IPS-15b (cell line): ENCODE measurements at regions not wholly inside any gene's neighbourhood (a gene's known extent, or its start where the extent isn't known, plus 50 kb on each side); places are given as distances from the start of the nearest gene placed in this dataset.
"Not testable (repeated sequence)": the region's sequence is repeated elsewhere in the genome, so short reads cannot be mapped to it uniquely, and the experiment has no call there.

Source experiments
- H3K27me3 ChIP-seq: one replicate; pipeline ENCODE4 v1.6.1; 2013; ENCODE audit warnings: low read length; ENCODE audit not compliant: control insufficient read depth, insufficient read depth
- H3K36me3 ChIP-seq: one replicate; pipeline ENCODE4 v1.6.1; 2013; ENCODE audit warnings: low read length; ENCODE audit not compliant: control insufficient read depth, insufficient read depth
- H3K4me1 ChIP-seq: one replicate; pipeline ENCODE4 v1.6.1; 2013; ENCODE audit warnings: mild to moderate bottlenecking, low read length; ENCODE audit not compliant: control insufficient read depth, insufficient read depth
- H3K4me3 ChIP-seq: one replicate; pipeline ENCODE4 v1.5.1; 2013; ENCODE audit warnings: low read depth, low read length
- H3K9ac ChIP-seq: one replicate; pipeline ENCODE4 v1.6.1; 2013; ENCODE audit warnings: low read depth, mild to moderate bottlenecking, low read length
- H3K9me3 ChIP-seq: one replicate; pipeline ENCODE4 v1.6.1; 2013; ENCODE audit warnings: mild to moderate bottlenecking, low read length; ENCODE audit not compliant: control insufficient read depth, insufficient read depth

DNA sequence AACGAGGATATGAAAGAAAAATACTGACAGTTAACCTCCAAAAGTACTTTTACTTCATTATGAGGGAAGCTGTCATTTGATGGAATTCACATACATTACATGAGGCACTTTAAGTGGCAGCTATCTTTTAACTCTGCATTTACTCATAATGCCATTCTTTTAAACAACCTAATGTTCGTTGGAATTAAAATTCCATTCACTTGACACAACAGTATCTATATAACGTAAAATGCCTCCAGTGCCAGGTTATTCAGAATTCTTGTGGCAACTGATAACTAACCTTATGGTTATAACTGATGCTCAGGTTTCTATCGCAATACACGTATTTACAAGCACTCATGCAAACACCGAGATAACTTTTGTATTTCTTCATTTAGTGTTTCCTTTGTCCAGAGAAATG is 376.9 kb upstream of the GRAMD2B start:
- Histone ChIP-seq H3K9me3 (no peaks in the 10 kb centered on the region), H3K9ac (no peak overlapping the region), H3K4me1 (peaks cover 2% of the 10 kb centered on the region), H3K27me3 (no peaks in the 10 kb centered on the region), H3K4me3 (no peak overlapping the region), H3K36me3 (no peaks in the 10 kb centered on the region)

DNA sequence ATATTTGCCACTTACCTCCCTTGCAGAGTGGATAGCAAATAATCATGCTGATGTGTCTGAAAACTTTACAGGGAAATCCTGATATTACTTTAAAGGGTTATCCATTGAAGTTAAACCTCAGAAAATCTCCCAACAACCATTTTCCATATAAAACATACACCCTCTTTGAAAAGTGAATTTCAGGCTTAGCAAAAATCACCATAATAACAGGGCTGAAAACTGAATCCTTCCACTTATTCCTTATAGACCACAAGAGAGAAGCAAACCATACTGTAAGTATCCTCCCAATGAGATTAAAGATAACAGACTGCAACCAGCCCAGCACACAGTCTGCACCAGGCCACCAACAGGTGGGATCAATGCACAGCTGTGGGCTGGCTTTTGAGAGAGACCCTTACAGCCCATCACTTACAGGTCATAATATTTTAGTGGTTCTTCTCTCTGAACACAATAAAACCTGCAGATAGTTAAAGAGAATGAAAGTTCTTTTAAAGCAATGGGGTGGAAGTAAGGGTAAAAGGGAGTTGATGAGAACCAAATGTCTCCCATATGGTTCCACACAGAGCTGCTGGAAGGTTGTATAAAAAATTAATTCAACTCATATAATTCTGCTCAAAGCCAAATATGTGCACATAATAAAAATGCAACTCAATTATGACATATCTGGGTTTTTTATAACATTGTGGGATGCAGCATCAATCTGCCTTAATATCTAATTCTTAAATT is 376.2 kb upstream of the GRAMD2B start:
- no peaks in the 10 kb centered on the region for H3K36me3 ChIP-seq
- H3K27me3 ChIP-seq: no peaks in the 10 kb centered on the region
- peaks cover 2% of the 10 kb centered on the region for H3K4me1 ChIP-seq
- no peaks in the 10 kb centered on the region for H3K9me3 ChIP-seq
- no peak overlapping the region for H3K4me3 ChIP-seq
- H3K9ac ChIP-seq: no peak overlapping the region

DNA sequence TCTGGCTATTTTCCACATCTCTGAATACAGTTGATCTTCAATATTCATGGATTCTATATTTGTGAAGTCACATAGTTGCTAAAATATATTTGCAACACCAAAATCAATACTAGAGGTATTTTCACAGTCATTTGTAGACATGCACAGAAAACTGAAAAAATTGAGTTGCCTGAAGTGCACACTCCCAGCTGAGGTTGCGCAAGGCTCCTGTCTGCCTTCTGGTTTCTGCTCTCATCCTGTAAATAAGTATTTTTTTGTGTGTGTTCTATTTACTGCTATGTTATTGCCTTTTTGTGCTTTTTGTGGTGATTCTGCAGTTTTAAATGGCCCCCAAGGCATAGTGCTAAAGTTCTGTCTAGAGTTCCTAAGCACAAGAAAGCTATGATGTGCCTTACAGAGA is 371.1 kb upstream of the GRAMD2B start:
- Histone ChIP-seq H3K27me3 (no peaks in the 10 kb centered on the region), H3K4me3 (no peak overlapping the region), H3K4me1 (peaks cover 24% of the 10 kb centered on the region), H3K9ac (no peak overlapping the region), H3K36me3 (no peaks in the 10 kb centered on the region), H3K9me3 (no peaks in the 10 kb centered on the region)

DNA sequence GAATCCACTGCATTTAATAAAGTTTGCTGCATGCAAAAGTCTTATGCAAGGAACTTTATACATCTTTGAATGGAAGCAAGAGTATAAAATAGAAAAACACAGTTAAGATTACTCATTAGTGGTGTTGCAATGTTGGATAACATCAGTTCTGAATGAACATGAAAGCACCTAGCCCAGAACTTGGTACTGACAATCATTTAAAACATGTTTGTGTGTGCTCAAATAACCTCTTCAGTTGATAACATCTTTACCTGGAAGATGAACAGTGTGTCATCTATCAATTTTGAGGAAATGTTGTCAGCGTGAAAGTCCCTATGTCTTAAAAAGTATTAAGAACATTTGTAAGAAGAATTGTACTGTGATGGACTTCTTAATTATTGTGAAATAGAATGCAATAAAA is 370.4 kb upstream of the GRAMD2B start:
- no peaks in the 10 kb centered on the region for H3K36me3 ChIP-seq
- H3K4me3 ChIP-seq: no peak overlapping the region
- no peak overlapping the region for H3K9ac ChIP-seq

DNA sequence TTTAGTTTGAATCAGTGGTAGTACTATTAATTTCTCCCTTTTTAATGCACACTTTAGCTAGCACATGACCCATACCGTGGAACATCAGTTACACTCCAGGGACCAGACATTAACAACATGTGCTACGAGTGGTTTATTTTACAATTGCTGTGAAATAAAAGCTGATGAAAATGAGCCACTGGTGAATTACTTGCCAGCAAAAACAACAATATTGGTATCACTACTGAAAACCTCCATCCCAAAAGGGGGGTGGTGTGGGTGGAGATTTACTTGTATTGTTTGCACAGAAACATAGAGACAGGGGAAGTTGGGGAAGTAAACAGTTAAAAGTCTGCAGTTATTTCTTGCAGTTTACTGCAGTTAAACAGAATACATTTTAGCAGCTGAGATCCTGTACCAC is 369.6 kb upstream of the GRAMD2B start:
- Histone ChIP-seq H3K27me3 (no peaks in the 10 kb centered on the region), H3K4me1 (peaks cover 24% of the 10 kb centered on the region), H3K9ac (no peak overlapping the region)

More for the DNA sequence above, 370.4 kb upstream of the GRAMD2B start:
- Histone ChIP-seq H3K9me3 (no peaks in the 10 kb centered on the region), H3K4me1 (peaks cover 24% of the 10 kb centered on the region), H3K27me3 (no peaks in the 10 kb centered on the region)

DNA sequence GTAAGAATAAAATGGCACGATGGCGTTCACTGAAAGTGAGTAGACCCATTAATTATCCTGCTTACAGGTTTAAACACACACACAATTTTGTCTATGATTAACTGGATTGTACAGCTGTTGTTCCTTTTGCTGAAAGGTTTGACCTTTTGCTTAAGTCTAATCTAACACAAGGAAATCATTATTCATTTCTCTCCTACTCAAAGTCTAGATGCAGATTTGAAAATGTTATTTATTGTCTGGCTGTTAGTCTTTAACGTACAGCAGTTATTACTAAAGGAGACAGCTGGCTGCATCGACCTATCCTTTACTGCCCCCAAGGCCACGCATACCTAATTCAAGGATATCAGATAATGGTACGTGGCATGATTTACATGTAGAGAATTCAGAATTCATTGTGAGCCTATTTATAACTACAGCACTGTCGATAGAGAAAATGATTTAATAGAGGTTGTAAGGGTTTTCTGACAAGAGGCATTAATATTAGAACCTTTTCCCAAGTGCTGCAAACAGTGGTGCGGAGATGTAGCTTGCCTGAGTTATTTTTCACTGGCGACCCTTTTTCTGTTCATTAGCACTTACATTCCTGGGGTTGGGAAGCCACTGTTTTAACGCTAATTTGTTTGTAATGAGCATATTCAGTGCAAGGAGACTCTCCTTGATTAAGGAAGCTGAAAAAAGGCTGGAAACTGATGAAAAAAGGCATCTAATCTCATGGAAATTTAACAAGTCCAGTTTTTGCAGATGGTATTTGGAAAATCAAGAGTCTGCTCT is 368.4 kb upstream of the GRAMD2B start:
- Histone ChIP-seq H3K4me1 (peaks cover 24% of the 10 kb centered on the region), H3K36me3 (no peaks in the 10 kb centered on the region), H3K27me3 (no peaks in the 10 kb centered on the region), H3K4me3 (no peak overlapping the region), H3K9ac (no peak overlapping the region), H3K9me3 (no peaks in the 10 kb centered on the region)

More for the DNA sequence above, 369.6 kb upstream of the GRAMD2B start:
- Histone ChIP-seq H3K4me3 (no peak overlapping the region), H3K36me3 (no peaks in the 10 kb centered on the region), H3K9me3 (no peaks in the 10 kb centered on the region)

DNA sequence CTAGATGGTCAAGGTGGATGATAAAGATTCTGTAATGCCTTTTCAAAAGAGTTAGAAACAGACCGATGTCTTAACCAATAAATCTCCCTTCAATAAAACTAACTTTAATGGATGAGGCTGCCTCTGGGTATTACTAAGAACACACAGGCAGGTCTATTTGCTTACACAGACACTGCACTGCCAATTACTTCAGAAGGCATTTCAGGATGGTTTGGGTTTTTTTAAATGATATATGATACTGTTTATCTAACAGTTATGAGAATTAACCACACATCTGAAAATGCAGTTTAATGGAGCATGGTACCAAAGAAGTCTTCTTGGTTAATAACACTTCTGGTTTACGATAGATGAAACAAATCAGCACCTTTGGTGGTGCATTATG is 367.9 kb upstream of the GRAMD2B start:
- H3K9ac ChIP-seq: no peak overlapping the region
- H3K4me3 ChIP-seq: no peak overlapping the region
- no peaks in the 10 kb centered on the region for H3K9me3 ChIP-seq
- H3K36me3 ChIP-seq: no peaks in the 10 kb centered on the region
- H3K27me3 ChIP-seq: no peaks in the 10 kb centered on the region
- H3K4me1 ChIP-seq: peaks cover 24% of the 10 kb centered on the region

DNA sequence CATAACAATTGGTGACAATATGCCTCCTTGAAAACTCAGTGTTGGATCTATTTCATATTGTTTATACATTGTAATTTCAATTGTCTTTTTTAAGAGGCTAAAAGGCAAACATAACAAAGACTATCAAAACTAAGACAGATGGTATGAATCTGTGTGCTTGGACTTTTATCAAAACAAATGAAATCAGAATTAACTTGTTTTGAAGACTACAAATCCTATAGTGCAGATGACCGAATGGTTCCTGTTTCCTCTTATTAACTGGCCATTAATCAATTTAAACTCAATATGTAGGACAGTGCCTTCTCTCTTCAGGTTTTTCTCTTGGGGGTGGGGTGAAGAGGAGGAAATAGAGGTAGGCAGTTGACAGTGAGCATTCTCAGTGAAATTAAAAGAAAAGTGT is 366.9 kb upstream of the GRAMD2B start:
- Histone ChIP-seq H3K9me3 (no peaks in the 10 kb centered on the region), H3K36me3 (no peaks in the 10 kb centered on the region), H3K4me1 (peaks cover 24% of the 10 kb centered on the region), H3K27me3 (no peaks in the 10 kb centered on the region), H3K9ac (no peak overlapping the region), H3K4me3 (no peak overlapping the region)

DNA sequence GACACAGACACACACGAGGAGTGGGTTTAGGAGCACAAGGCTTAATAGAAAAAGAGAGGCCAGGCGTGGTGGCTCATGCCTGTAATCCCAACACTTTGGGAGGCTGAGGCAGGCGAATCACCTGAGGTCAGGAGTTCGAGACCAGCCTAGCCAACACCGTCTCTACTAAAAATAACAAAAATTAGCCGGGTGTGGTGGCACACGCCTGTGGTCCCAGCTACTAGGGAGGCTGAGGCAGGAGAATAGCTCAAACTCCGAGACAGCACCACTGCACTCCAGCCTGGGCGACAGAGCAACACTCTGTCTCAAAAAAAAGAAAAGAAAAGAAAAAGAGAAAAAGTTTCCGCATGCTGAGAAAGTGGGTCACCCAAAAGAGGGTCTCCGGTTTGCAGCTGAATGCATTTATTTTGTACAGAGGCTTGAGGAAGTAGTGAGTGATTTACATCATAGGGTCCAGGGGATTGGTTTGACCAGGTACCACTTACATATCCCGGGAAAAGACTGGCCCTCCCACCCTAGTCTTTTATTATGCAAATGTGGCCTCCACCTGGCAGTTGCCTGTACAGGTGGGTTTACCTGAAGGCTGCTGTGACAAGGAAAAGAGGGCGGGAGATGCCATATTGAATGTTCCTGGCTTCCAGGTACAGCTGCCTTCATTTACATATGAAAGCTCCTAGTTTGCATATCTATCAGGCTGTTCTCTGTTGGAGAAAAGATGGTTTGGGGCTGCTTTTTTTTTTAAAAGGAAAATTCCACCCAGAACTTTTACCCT is 366.2 kb upstream of the GRAMD2B start:
- Histone ChIP-seq H3K4me1 (peaks cover 24% of the 10 kb centered on the region), H3K9me3 (no peaks in the 10 kb centered on the region), H3K4me3 (no peak overlapping the region), H3K36me3 (no peaks in the 10 kb centered on the region), H3K9ac (no peak overlapping the region), H3K27me3 (no peaks in the 10 kb centered on the region)

DNA sequence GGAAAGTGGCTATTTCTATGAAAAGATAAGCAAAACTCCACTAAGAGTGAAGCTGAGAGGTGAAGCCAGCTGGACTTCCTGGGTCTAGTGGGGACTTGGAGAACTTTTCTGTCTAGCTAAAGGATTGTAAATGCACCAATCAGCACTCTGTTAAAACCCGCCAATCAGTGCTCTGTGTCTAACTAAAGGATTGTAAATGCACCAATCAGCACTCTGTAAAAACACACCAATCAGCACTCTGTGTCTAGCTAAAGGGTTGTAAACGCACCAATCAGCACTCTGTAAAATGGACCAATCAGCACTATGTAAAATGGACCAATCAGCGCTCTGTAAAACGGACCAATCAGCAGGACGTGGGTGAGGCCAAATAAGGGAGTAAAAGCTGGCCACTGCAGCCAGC is 364.8 kb upstream of the GRAMD2B start:
- H3K4me1 ChIP-seq: peaks cover 24% of the 10 kb centered on the region
- not testable (repeated sequence) for H3K9me3 ChIP-seq, H3K4me3 ChIP-seq, H3K36me3 ChIP-seq, H3K27me3 ChIP-seq, H3K9ac ChIP-seq

DNA sequence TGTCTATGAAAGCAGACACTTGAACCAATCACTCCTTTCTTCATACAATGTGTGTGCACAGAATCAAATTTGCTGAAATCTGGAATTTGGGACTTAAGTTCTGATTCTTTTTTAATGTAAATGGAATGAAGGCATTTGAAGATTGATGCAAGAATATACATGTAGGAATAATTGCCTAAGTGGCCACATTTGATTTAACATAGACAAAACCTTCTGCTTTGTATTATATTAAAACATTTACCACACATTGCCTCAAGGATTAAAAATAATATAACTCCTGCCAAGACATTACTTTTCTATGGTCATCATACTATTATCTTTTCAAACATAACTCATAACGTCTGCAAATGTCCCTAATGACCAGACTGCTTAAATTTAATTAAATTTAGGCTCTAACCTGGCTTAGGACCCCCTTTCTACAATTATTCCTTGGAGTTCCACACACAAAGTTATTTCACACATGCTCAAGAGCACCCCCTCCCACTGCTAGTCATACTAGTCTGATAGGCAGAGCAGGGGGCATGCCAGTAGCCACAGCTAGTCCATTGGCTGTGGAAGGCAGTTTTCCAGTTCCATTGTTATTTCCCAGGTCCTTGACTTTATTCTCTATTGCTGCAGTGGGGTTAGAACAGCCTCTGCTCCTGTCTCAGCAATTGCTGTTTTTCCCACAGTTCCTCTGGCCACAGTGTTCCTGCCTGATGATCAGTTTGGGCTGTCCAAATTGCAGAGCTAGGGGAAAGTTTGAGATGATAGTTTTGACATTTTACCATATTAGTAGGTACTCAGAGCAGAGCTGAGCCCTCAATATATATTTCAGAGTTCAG is 360.6 kb upstream of the GRAMD2B start:
- Histone ChIP-seq H3K27me3 (no peaks in the 10 kb centered on the region), H3K9ac (no peak overlapping the region), H3K36me3 (no peaks in the 10 kb centered on the region), H3K4me1 (no peaks in the 10 kb centered on the region), H3K4me3 (no peak overlapping the region), H3K9me3 (no peaks in the 10 kb centered on the region)
